ENCODE measurements at regions not wholly inside any gene's neighbourhood (a gene's known extent, or its start where the extent isn't known, plus 50 kb on each side); places are given as distances from the start of the nearest gene placed in this dataset.

GRCh38 chr4:56251556-56251955 is 135.7 kb downstream of the AASDH start (continued):
- TF ChIP-seq CHD7 (IDR thresholded peaks at IDR 0.05; ENCODE audit: insufficient replicate concordance, low read length) (no peak), CHD1 (IDR thresholded peaks at IDR 0.05; ENCODE audit: low read depth, low read length) (no peak), SP1 (IDR thresholded peaks at IDR 0.05; ENCODE audit: low read depth, low read length) (no peak), TBP (IDR thresholded peaks at IDR 0.05; ENCODE audit: low read depth, low read length) (no peak), RXRA (IDR thresholded peaks at IDR 0.05; ENCODE audit: insufficient read depth, low read depth, low read length) (no peak), TAF7 (optimal IDR thresholded peaks at IDR 0.05; ENCODE audit: borderline replicate concordance, low read depth, low read length) (no peak), JUND (IDR thresholded peaks at IDR 0.05; ENCODE audit: low read length) (no peak), EP300 (IDR thresholded peaks at IDR 0.05; ENCODE audit: borderline replicate concordance in 1 of 2, low read depth in 2 of 2, low read length in 2 of 2) (no peak), ASH2L (IDR thresholded peaks at IDR 0.05; ENCODE audit: low read length) (no peak), GTF2F1 (IDR thresholded peaks at IDR 0.05; ENCODE audit: borderline replicate concordance, low read depth, low read length) (no peak)
